K562 (cell line): ENCODE measurements at regions not wholly inside any gene's neighbourhood (a gene's known extent, or its start where the extent isn't known, plus 50 kb on each side); places are given as distances from the start of the nearest gene placed in this dataset.

ENCODE experiments used
- ARID4B ChIP-seq: sonication (generic); formaldehyde crosslinking; IDR thresholded peaks from 2 replicates; pipeline ENCODE4 v1.8.0; 2022; ENCODE audit warnings: mild to moderate bottlenecking, missing genetic modification reagents
- BCL6 ChIP-seq: fragments of 250-450 bp; sonication (Bioruptor Pico); IDR thresholded peaks from 2 replicates; pipeline ENCODE4 v1.4.0; 2020
- BHLHE40 ChIP-seq: IDR thresholded peaks from 2 replicates; pipeline ENCODE4 v1.6.1; 2011; ENCODE audit warnings: low read length, improper control_type of control experiment
- CAMTA2 ChIP-seq: fragments of 250-450 bp; sonication (Bioruptor Pico); conservative IDR thresholded peaks from 2 replicates; pipeline ENCODE4 v1.5.1; 2022
- HMG20B ChIP-seq: fragments of 250-450 bp; sonication (Bioruptor Pico); IDR thresholded peaks from 2 replicates; pipeline ENCODE4 v1.5.0; 2021; ENCODE audit warnings: mild to moderate bottlenecking
- KLF1 ChIP-seq: fragments of 450-650 bp; IDR thresholded peaks from 2 replicates; pipeline ENCODE4 v1.6.1; 2016; ENCODE audit warnings: missing genetic modification characterization, missing compliant biosample characterization
- KLF10 ChIP-seq: fragments of 250-450 bp; sonication (Bioruptor Pico); IDR thresholded peaks from 2 replicates; pipeline ENCODE4 v1.6.1; 2021; ENCODE audit warnings: matching md5 sums
- MYBL2 ChIP-seq, 2 experiments: fragments of 450-650 bp in 1 of 2; sonication (generic) in 1 of 2; formaldehyde crosslinking in 1 of 2; IDR thresholded peaks; 2 replicates each; pipeline versions ENCODE4 v1.6.1 to v1.8.1; 2017 to 2022; ENCODE audit warnings: borderline replicate concordance in 1 of 2, inconsistent platforms in 1 of 2, low read depth in 1 of 2, mild to moderate bottlenecking in 1 of 2, missing genetic modification reagents in 1 of 2, moderate library complexity in 1 of 2
- PCBP2 ChIP-seq: fragments of 200-400 bp; formaldehyde crosslinking; IDR thresholded peaks from 2 replicates; pipeline ENCODE4 v1.6.1; 2018; ENCODE audit warnings: low read length, low read depth, mild to moderate bottlenecking, moderate library complexity; ENCODE audit not compliant: poor library complexity, severe bottlenecking
- POLR2A ChIP-seq: fragments of 450-650 bp; conservative IDR thresholded peaks from 2 replicates; pipeline ENCODE4 v1.6.1; 2016
- RCOR1 ChIP-seq, 2 experiments: IDR thresholded peaks; 2 replicates each; pipeline ENCODE4 v1.6.1; 2012; ENCODE audit warnings: low read depth in 2 of 2, low read length in 2 of 2, borderline replicate concordance in 1 of 2, improper control_type of control experiment in 1 of 2
- RFX7 ChIP-seq: fragments of 250-450 bp; sonication (Bioruptor Pico); IDR thresholded peaks from 2 replicates; pipeline ENCODE4 v1.5.1; 2021; ENCODE audit warnings: mild to moderate bottlenecking
- SIN3B ChIP-seq: fragments of 450-650 bp; IDR thresholded peaks from 2 replicates; pipeline ENCODE4 v1.6.1; 2017; ENCODE audit warnings: low read depth, mild to moderate bottlenecking, moderate library complexity
- TEAD4 ChIP-seq, 2 experiments: sonication (generic) in 1 of 2; formaldehyde crosslinking in 1 of 2; IDR thresholded peaks; 2 replicates each; pipeline versions ENCODE4 v1.6.1 to v1.8.0; 2012 to 2022; ENCODE audit warnings: borderline replicate concordance in 1 of 2, inconsistent platforms in 1 of 2, low read length in 1 of 2, mild to moderate bottlenecking in 1 of 2, missing genetic modification reagents in 1 of 2
- ZNF3 ChIP-seq: fragments of 250-450 bp; sonication (Bioruptor Pico); IDR thresholded peaks from 2 replicates; pipeline ENCODE4 v1.5.0; 2021; ENCODE audit warnings: mild to moderate bottlenecking, moderate library complexity
- ZNF347 ChIP-seq: fragments of 450-650 bp; formaldehyde crosslinking; IDR thresholded peaks from 2 replicates; pipeline ENCODE4 v1.4.0; 2020; ENCODE audit warnings: low read depth, mild to moderate bottlenecking, moderate library complexity
- ZNF436 ChIP-seq: fragments of 250-450, 450-650 bp; sonication (Bioruptor Pico); formaldehyde crosslinking; IDR thresholded peaks from 2 replicates; pipeline ENCODE4 v1.7.0; 2020; ENCODE audit warnings: mild to moderate bottlenecking
- ZNF696 ChIP-seq: fragments of 250-450 bp; sonication (Bioruptor Pico); conservative IDR thresholded peaks from 2 replicates; pipeline ENCODE4 v1.4.0; 2020; ENCODE audit warnings: mild to moderate bottlenecking, moderate library complexity
- ZNF785 ChIP-seq: fragments of 250-450 bp; sonication (Bioruptor Pico); IDR thresholded peaks from 2 replicates; pipeline ENCODE4 v1.4.0; 2020; ENCODE audit warnings: mild to moderate bottlenecking
- ZZZ3 ChIP-seq: fragments of 450-650 bp; IDR thresholded peaks from 2 replicates; pipeline ENCODE4 v1.6.1; 2016; ENCODE audit warnings: antibody characterized with exemption, mild to moderate bottlenecking, moderate library complexity
- TF ChIP-seq, protein P1 (sequence below): fragments of 200-800 bp; sonication (Bioruptor generic); IDR thresholded peaks from 2 replicates; pipeline ENCODE4 v1.6.1; 2017; ENCODE audit warnings: missing genetic modification characterization, missing compliant biosample characterization
- TF ChIP-seq, protein P2 (sequence below), 2 experiments: fragments of 450-650 bp in 1 of 2; sonication (generic) in 1 of 2; formaldehyde crosslinking; conservative IDR thresholded peaks; 2 replicates each; pipeline versions ENCODE4 v1.4.0 to v1.8.1; 2020 to 2022; ENCODE audit warnings: mild to moderate bottlenecking in 1 of 2, missing genetic modification reagents in 1 of 2

DNA sequence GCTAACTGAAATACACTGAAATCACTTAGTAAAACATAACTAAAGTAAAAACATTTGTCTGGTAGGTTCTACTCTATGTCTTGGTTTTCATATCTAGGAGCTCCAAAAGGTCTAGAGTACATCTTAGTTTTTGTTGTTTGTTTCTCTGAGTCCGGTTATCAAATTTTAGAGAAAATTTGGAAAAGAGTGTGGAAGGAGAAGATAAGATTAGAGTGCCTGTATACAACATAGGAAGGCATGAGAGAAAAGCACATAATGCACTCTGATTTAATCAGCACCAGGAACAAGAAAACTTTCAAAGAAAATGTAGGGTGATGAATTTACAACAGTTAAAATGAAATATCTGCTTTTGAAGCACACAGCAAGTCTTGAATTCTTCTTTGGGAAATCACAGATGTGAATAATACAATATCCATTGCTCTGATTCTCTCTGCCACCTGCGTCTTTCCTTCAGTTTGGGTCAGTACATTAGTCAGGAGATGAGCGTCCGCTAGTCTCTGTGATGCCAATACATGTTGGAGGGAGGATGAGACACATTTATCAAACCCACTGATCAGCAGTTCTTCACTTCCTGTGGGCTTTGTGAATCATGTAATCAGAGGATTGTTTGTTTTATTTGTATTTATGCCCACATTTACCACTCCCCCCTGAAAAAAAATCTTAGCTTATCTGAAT is 477.8 kb upstream of the GCFC2 start (continued):
- TF ChIP-seq ARID4B (no peak), ZNF785 (CRISPR knock-in tag) (no peak), POLR2A (no peak), MYBL2 (IDR thresholded peaks at IDR 0.05; ENCODE audit: low read depth) (no peak), MYBL2 (CRISPR knock-in tag; IDR thresholded peaks at IDR 0.05; ENCODE audit: borderline replicate concordance) (no peak), ZNF696 (CRISPR knock-in tag) (no peak), KLF1 (tag) (no peak), BHLHE40 (no peak), ZNF347 (CRISPR knock-in tag) (no peak), ZZZ3 (no peak), RFX7 (CRISPR knock-in tag) (no peak), KLF10 (CRISPR knock-in tag) (no peak), CAMTA2 (CRISPR knock-in tag) (no peak), ZNF436 (CRISPR knock-in tag) (no peak), BCL6 (CRISPR knock-in tag) (no peak), PCBP2 (no peak), SIN3B (no peak), ZNF3 (no peak), RCOR1 (IDR thresholded peaks at IDR 0.05; ENCODE audit: borderline replicate concordance in 1 of 2, low read depth in 2 of 2, low read length in 2 of 2) (0 out of 4 replicates have a peak, but pooled peaks of 1 of the 2 experiments have one; percentile 35), TEAD4 (IDR thresholded peaks at IDR 0.05; ENCODE audit: low read length) (0 out of 2 replicates have a peak, but pooled peaks have one; percentile 38), TEAD4 (CRISPR knock-in tag; IDR thresholded peaks at IDR 0.05; ENCODE audit: borderline replicate concordance) (no peak), HMG20B (no peak)
- TF ChIP-seq, protein P1, sequence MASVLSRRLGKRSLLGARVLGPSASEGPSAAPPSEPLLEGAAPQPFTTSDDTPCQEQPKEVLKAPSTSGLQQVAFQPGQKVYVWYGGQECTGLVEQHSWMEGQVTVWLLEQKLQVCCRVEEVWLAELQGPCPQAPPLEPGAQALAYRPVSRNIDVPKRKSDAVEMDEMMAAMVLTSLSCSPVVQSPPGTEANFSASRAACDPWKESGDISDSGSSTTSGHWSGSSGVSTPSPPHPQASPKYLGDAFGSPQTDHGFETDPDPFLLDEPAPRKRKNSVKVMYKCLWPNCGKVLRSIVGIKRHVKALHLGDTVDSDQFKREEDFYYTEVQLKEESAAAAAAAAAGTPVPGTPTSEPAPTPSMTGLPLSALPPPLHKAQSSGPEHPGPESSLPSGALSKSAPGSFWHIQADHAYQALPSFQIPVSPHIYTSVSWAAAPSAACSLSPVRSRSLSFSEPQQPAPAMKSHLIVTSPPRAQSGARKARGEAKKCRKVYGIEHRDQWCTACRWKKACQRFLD (CRISPR knock-in tag), result no peak
- TF ChIP-seq, protein P2, sequence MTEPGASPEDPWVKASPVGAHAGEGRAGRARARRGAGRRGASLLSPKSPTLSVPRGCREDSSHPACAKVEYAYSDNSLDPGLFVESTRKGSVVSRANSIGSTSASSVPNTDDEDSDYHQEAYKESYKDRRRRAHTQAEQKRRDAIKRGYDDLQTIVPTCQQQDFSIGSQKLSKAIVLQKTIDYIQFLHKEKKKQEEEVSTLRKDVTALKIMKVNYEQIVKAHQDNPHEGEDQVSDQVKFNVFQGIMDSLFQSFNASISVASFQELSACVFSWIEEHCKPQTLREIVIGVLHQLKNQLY (CRISPR knock-in tag; conservative IDR thresholded peaks at IDR 0.05), result no peak
